ENCODE measurements at regions not wholly inside any gene's neighbourhood (a gene's known extent, or its start where the extent isn't known, plus 50 kb on each side); places are given as distances from the start of the nearest gene placed in this dataset.

GRCh38 chr5:43973908-43974307 is 370.9 kb downstream of the NNT start:
- Histone ChIP-seq H3F3A (ENCODE audit: insufficient read depth, low read depth) (no peaks in the 10 kb centered on the region; the same call in 1 of the 2 replicates), H3K4me3 (no peak overlapping the region), H4K20me1 (ENCODE audit: insufficient read depth) (no peaks in the 10 kb centered on the region), H3K27ac (no peak overlapping the region), H2AFZ (no peak overlapping the region), H3K4me2 (no peak overlapping the region), H3K4me1 (replicated peaks; ENCODE audit: insufficient read depth) (no peaks in the 10 kb centered on the region), H3K27me3 (ENCODE audit: insufficient read depth, low read depth) (no peaks in the 10 kb centered on the region), H3K9me2 (ENCODE audit: insufficient read depth) (no peaks in the 10 kb centered on the region), H3K9me3 (ENCODE audit: insufficient read depth, low read depth) (no peaks in the 10 kb centered on the region), H3K36me3 (ENCODE audit: low read depth) (no peaks in the 10 kb centered on the region), H3K79me2 (ENCODE audit: low read depth) (no peaks in the 10 kb centered on the region)
- ChIA-PET POLR2A (ENCODE audit: unreplicated experiment) (no interaction called here), CTCF (no interaction called here)
- intact Hi-C loops (cut with micrococcal nuclease; ENCODE audit: unreplicated experiment), result loop anchor here (1.0 kb wide), 1 partner anchor 24 kb away; no protein-coding TSS in a partner anchor
- DNase-seq, result no peak
- TF ChIP-seq CTCF (conservative IDR thresholded peaks at IDR 0.05) (no peak), EZH2 (IDR thresholded peaks at IDR 0.05; ENCODE audit: low read depth) (no peak)
- no TSS peak for BruUV-seq (replicated peaks)

- CTCF ChIA-PET, result no interaction called here
- intact Hi-C loops (cut with micrococcal nuclease; ENCODE audit: unreplicated experiment), result no loop called here
- Histone ChIP-seq H4K20me1 (ENCODE audit: insufficient read depth) (no peaks in the 10 kb centered on the region), H3K4me2 (no peak overlapping the region), H3K9me3 (ENCODE audit: insufficient read depth, low read depth) (no peaks in the 10 kb centered on the region), H3K79me2 (ENCODE audit: low read depth) (no peaks in the 10 kb centered on the region), H3K4me1 (replicated peaks; ENCODE audit: insufficient read depth) (no peaks in the 10 kb centered on the region), H3K27me3 (ENCODE audit: insufficient read depth, low read depth) (no peaks in the 10 kb centered on the region), H3K4me3 (no peak overlapping the region), H3F3A (ENCODE audit: insufficient read depth, low read depth) (no peaks in the 10 kb centered on the region; the same call in 1 of the 2 replicates), H3K9me2 (ENCODE audit: insufficient read depth) (no peaks in the 10 kb centered on the region), H3K27ac (no peak overlapping the region), H3K36me3 (ENCODE audit: low read depth) (no peaks in the 10 kb centered on the region), H2AFZ (no peak overlapping the region)
- no TSS peak for BruUV-seq (replicated peaks)
- DNase-seq, result no peak
- POLR2A ChIA-PET (ENCODE audit: unreplicated experiment), result no interaction called here
- no peak for TF ChIP-seq CTCF (conservative IDR thresholded peaks at IDR 0.05)
- no peak for TF ChIP-seq EZH2 (IDR thresholded peaks at IDR 0.05; ENCODE audit: low read depth)
Measured at GRCh38 chr5:43973318-43973717, 370.3 kb downstream of the NNT start.

- no peaks in the 10 kb centered on the region for H3F3A ChIP-seq (ENCODE audit: insufficient read depth, low read depth)
- no peak overlapping the region for H2AFZ ChIP-seq
- no peaks in the 10 kb centered on the region for H3K79me2 ChIP-seq (ENCODE audit: low read depth)
- no peak for DNase-seq
- no peaks in the 10 kb centered on the region for H3K36me3 ChIP-seq (ENCODE audit: low read depth)
- no peaks in the 10 kb centered on the region for H3K4me1 ChIP-seq (replicated peaks; ENCODE audit: insufficient read depth)
- no peak overlapping the region for H3K4me3 ChIP-seq
- ChIA-PET POLR2A (ENCODE audit: unreplicated experiment) (no interaction called here), CTCF (no interaction called here)
- H3K27me3 ChIP-seq (ENCODE audit: insufficient read depth, low read depth), result peaks cover 5% of the 10 kb centered on the region; the same call in 1 of the 2 replicates
- no TSS peak for BruUV-seq (replicated peaks)
- no peaks in the 10 kb centered on the region for H3K9me3 ChIP-seq (ENCODE audit: insufficient read depth, low read depth)
- no peaks in the 10 kb centered on the region for H3K9me2 ChIP-seq (ENCODE audit: insufficient read depth)
- no peak overlapping the region for H3K27ac ChIP-seq
- H3K4me2 ChIP-seq, result no peak overlapping the region
- H4K20me1 ChIP-seq (ENCODE audit: insufficient read depth), result no peaks in the 10 kb centered on the region
- intact Hi-C loops (cut with micrococcal nuclease; ENCODE audit: unreplicated experiment), result no loop called here
- TF ChIP-seq CTCF (conservative IDR thresholded peaks at IDR 0.05), result no peak
- no peak for TF ChIP-seq EZH2 (IDR thresholded peaks at IDR 0.05; ENCODE audit: low read depth)
Measured at GRCh38 chr5:43967165-43967564, 364.2 kb downstream of the NNT start.

All from PC-9 (cell line).